Nephron (organoid): ENCODE measurements at regions not wholly inside any gene's neighbourhood (a gene's known extent, or its start where the extent isn't known, plus 50 kb on each side); places are given as distances from the start of the nearest gene placed in this dataset.
"Not testable (repeated sequence)": the region's sequence is repeated elsewhere in the genome, so short reads cannot be mapped to it uniquely, and the experiment has no call there.

ENCODE experiments used
- H3K27ac Mint-ChIP-seq, 3 experiments: 2 replicates each; pipeline ENCODE4 v1.8.0; 2020; ENCODE audit warnings: mixed read lengths in 3 of 3, mild to moderate bottlenecking in 2 of 3, moderate library complexity in 1 of 3
- H3K27me3 Mint-ChIP-seq: 2 replicates; pipeline ENCODE4 v1.8.0; 2021; ENCODE audit warnings: low read depth, mild to moderate bottlenecking, moderate library complexity, mixed read lengths
- H3K36me3 Mint-ChIP-seq: 2 replicates; pipeline ENCODE4 v1.8.0; 2020; ENCODE audit warnings: low read depth, mixed read lengths
- H3K4me1 Mint-ChIP-seq: 2 replicates; pipeline ENCODE4 v1.8.0; 2020; ENCODE audit warnings: mixed read lengths
- H3K4me3 Mint-ChIP-seq, 3 experiments: 2 replicates each; pipeline ENCODE4 v1.8.0; 2020; ENCODE audit warnings: mild to moderate bottlenecking in 3 of 3, mixed read lengths in 3 of 3, moderate library complexity in 2 of 3
- H3K9me3 Mint-ChIP-seq: 2 replicates; pipeline ENCODE4 v1.8.0; 2020; ENCODE audit warnings: mixed read lengths
- CTCF ChIP-seq, 3 experiments: fragments of 200-600 bp; sonication (generic); IDR thresholded peaks; one replicate each; pipeline ENCODE4 v1.5.0; 2021; ENCODE audit warnings: antibody characterized with exemption in 3 of 3; ENCODE audit not compliant: unreplicated experiment in 3 of 3

- Mint-ChIP-seq H3K4me1 (peaks cover 12% of the 10 kb centered on the region), H3K27ac (peak overlapping the region in 1 of 3 experiments; percentile 8), H3K27me3 (peaks cover 18% of the 10 kb centered on the region), H3K9me3 (no peaks in the 10 kb centered on the region), H3K4me3 (no peak overlapping the region), H3K36me3 (no peaks in the 10 kb centered on the region)
- TF ChIP-seq CTCF (IDR thresholded peaks at IDR 0.05; ENCODE audit: unreplicated experiment in 3 of 3) = no peak
These were observed 121.3 kb upstream of the DLG1 start for GRCh38 chr3:197419696-197420095.

GRCh38 chr3:197417911-197418618 lies 119.7 kb upstream of the DLG1 start:
- H3K36me3 Mint-ChIP-seq = no peaks in the 10 kb centered on the region
- H3K9me3 Mint-ChIP-seq = peaks cover 5% of the 10 kb centered on the region
- TF ChIP-seq CTCF (IDR thresholded peaks at IDR 0.05; ENCODE audit: unreplicated experiment in 3 of 3) = no peak

GRCh38 chr3:197417441-197417840 lies 119.0 kb upstream of the DLG1 start:
- Mint-ChIP-seq H3K36me3 (no peaks in the 10 kb centered on the region), H3K4me1 (peaks cover 5% of the 10 kb centered on the region), H3K27ac (no peak overlapping the region), H3K27me3 (peaks cover 17% of the 10 kb centered on the region), H3K4me3 (no peak overlapping the region), H3K9me3 (peaks cover 12% of the 10 kb centered on the region)
- no peak for TF ChIP-seq CTCF (IDR thresholded peaks at IDR 0.05; ENCODE audit: unreplicated experiment in 3 of 3)

More at GRCh38 chr3:197417911-197418618, 119.7 kb upstream of the DLG1 start:
- Mint-ChIP-seq H3K4me3 (no peak overlapping the region), H3K27me3 (peaks cover 13% of the 10 kb centered on the region), H3K4me1 (peaks cover 7% of the 10 kb centered on the region), H3K27ac (peak overlapping the region in 1 of 3 experiments; percentile 7)

GRCh38 chr3:197411899-197412298 lies 113.5 kb upstream of the DLG1 start:
- H3K36me3 Mint-ChIP-seq, H3K27ac Mint-ChIP-seq, H3K4me3 Mint-ChIP-seq: not testable (repeated sequence)
- Mint-ChIP-seq H3K27me3 (peaks cover 12% of the 10 kb centered on the region), H3K4me1 (peaks cover 20% of the 10 kb centered on the region), H3K9me3 (peaks cover 22% of the 10 kb centered on the region)

- peaks cover 31% of the 10 kb centered on the region for H3K4me1 Mint-ChIP-seq
- H3K36me3 Mint-ChIP-seq, H3K27me3 Mint-ChIP-seq, H3K27ac Mint-ChIP-seq, H3K4me3 Mint-ChIP-seq: not testable (repeated sequence)
- H3K9me3 Mint-ChIP-seq = peaks cover 22% of the 10 kb centered on the region
These were observed 111.8 kb upstream of the DLG1 start for GRCh38 chr3:197410170-197410569.

GRCh38 chr3:197408177-197408957 lies 110.0 kb upstream of the DLG1 start:
- H3K9me3 Mint-ChIP-seq = peaks cover 20% of the 10 kb centered on the region
- H3K27ac Mint-ChIP-seq = peak overlapping the region; percentile 65 to 76 (median 70)
- no peak overlapping the region for H3K4me3 Mint-ChIP-seq
- peaks cover 8% of the 10 kb centered on the region for H3K27me3 Mint-ChIP-seq
- peaks cover 36% of the 10 kb centered on the region for H3K4me1 Mint-ChIP-seq
- H3K36me3 Mint-ChIP-seq = no peaks in the 10 kb centered on the region
- TF ChIP-seq CTCF (IDR thresholded peaks at IDR 0.05; ENCODE audit: unreplicated experiment in 3 of 3) = no peak
